Hematopoietic multipotent progenitor cell treated with erythropoietin and hydrocortisone succinate and interleukin-3 and kit ligand, for 15 days (in vitro differentiated cells): ENCODE measurements at regions not wholly inside any gene's neighbourhood (a gene's known extent, or its start where the extent isn't known, plus 50 kb on each side); places are given as distances from the start of the nearest gene placed in this dataset.
"Not testable (repeated sequence)": the region's sequence is repeated elsewhere in the genome, so short reads cannot be mapped to it uniquely, and the experiment has no call there.

Experiments
- DNase-seq: peaks from one replicate; pipeline ENCODE4 v3.0.0-alpha.2; 2015; ENCODE audit warnings: low spot score

- not testable (repeated sequence) for DNase-seq
Measured at GRCh38 chr16:88243921-88244320, 138.8 kb upstream of the ZNF469 start.

- DNase-seq, result not testable (repeated sequence)
Measured at GRCh38 chr16:88245241-88246081, 137.3 kb upstream of the ZNF469 start.

- not testable (repeated sequence) for DNase-seq
Measured at GRCh38 chr16:88246955-88247582, 135.7 kb upstream of the ZNF469 start.

DNA sequence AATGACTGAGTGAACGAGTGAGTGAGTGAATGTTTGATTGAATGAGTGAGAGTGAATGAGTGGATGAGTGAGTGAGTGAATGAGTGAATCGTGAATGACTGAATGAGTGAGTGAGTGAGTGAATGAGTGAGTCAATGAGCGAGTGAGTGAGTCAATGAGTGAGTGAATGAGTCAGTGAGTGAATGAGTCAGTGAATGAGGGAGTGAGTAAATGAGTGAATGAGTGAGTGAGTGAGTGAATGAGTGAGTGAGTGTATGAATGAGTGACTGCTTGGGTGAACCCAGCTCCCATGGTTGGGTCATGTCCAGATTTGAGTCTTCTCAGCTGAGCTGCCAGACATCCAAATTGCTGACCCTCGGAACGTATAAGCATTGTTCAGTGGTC lies 135.2 kb upstream of the ZNF469 start:
- DNase-seq, result not testable (repeated sequence)

- DNase-seq, result not testable (repeated sequence)
Measured at GRCh38 chr16:88248761-88249160, 134.0 kb upstream of the ZNF469 start.

GRCh38 chr16:88250381-88250780 lies 132.4 kb upstream of the ZNF469 start:
- DNase-seq, result not testable (repeated sequence)

GRCh38 chr16:88252057-88252794 lies 130.5 kb upstream of the ZNF469 start:
- DNase-seq, result not testable (repeated sequence)

DNA sequence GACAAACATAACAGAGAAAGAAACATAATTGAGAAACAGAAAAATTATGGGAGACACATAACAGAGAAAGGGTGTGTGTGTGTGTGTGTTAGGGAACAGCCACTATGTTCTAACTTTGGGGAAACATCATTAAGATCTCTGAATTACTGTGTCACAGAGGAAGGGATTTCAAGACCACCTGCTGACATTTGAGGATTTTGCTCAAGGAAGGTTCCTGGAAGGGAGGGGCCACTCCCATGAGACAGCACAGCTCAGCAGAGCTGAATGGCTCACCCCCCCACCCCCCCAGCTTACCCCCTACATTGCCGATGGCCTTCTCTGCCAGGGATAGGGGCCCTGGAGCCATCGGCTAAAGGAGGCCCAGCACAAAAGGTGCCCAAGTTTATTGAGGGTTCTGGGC lies 124.6 kb upstream of the ZNF469 start:
- not testable (repeated sequence) for DNase-seq

GRCh38 chr16:88258764-88259525 lies 123.8 kb upstream of the ZNF469 start:
- DNase-seq, result not testable (repeated sequence)

DNA sequence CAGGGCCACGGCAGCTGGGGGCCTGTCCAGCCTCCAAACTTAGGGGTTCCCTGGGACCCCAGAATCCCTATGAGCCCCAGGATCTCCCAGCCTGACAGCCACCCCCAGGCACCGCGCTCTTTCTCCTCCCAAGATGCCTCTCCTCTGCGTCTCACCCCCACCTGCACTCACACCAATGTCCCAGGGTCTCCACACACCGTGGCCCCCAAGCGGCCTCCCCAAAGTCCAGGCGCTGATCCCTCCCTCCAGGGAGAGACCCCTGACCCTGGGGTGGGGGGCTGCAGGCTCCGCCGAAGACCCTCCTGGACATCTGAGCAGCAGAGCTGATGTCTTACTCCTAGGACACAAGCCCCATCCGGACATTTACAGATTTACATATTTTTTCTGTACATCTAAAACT lies 123.2 kb upstream of the ZNF469 start:
- not testable (repeated sequence) for DNase-seq

DNA sequence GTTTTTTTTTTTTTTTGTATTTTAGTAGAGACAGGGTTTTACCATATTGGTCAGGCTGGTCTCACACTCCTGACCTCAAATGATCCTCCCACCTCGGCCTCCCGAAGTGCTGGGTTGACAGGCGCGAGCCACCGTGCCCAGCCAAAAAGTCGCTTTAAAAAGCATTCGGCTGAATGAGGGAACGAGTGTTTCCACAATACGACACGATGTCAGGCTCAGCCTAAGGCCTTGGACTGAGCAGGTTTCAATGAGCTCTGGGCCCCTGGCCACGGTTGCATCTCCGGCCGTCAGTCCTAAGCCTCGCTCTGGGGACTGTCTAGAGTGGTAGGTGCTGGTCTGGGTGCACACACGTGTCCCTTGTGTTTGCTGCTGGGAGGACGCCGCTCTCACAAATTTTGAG lies 122.6 kb upstream of the ZNF469 start:
- not testable (repeated sequence) for DNase-seq

DNA sequence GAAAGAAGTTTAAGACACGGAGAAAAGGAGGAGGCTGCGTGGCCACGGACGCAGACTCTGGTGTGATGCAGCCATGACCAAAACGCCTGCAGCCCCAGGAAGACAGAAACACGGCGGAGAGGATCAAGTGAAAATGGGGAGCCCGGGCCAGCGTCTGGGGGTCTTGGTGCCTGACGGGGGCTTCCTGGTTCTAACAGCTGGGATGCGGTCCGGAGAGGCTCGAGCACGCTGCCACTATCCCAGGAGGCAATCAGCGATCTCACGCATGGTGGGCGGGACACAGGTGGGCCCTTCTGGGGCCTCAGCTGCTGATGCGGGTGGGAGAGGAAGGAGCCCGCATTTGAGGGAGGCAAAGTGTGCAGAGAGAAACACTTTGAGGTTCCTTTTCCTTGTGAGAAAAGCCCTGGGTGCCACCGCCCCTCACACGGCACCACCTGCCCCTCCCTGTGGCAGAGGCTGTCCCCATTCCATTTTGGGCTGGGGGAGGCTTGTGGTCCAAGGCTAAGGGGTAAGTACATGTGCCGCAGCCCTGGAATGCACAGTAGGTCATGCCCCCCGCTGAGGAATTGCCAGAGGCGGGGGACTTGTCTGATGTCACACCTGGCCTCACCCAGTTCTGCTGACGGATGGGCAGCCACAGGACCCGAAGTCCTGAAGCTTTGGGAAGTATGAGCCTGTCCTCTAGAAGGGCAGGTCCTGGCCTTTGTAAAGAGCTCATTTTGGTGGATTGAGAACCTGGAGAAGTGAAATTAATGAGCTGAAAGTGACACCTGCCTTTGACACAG lies 121.7 kb upstream of the ZNF469 start:
- DNase-seq, result not testable (repeated sequence)

- not testable (repeated sequence) for DNase-seq
Measured at GRCh38 chr16:88261814-88262605, 120.7 kb upstream of the ZNF469 start.

- DNase-seq, result not testable (repeated sequence)
Measured at GRCh38 chr16:88262858-88263563, 119.7 kb upstream of the ZNF469 start.

DNA sequence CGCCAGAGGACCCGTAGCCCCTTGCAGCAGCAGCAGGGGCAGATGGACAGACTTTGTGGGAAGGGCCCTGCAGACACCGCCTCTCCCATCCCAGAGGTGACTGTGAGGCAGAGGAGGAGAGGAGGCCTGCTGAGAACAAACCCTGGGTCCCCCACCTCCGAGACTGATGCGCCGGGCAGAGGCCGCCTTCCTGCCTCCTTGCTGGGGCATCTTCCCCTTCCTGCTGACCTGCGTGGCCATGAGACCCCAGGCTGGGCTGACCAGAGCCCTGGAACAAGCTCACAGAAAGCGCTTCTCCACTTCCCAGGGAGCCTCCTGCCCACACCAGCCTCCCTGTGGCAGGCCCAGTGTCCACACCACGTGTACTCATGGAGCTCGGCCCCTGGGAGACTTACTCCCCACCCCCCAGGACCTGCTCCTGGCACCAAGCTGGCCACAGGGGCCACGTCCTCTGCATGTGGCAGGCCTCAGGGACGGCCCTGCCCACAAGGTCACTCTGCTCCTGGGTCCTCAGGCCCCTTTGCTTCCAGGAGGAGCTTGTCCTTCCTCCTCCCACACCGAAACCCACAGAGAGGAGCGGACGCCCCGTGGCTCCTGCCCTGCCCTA lies 119.0 kb upstream of the ZNF469 start:
- DNase-seq, result not testable (repeated sequence)

DNA sequence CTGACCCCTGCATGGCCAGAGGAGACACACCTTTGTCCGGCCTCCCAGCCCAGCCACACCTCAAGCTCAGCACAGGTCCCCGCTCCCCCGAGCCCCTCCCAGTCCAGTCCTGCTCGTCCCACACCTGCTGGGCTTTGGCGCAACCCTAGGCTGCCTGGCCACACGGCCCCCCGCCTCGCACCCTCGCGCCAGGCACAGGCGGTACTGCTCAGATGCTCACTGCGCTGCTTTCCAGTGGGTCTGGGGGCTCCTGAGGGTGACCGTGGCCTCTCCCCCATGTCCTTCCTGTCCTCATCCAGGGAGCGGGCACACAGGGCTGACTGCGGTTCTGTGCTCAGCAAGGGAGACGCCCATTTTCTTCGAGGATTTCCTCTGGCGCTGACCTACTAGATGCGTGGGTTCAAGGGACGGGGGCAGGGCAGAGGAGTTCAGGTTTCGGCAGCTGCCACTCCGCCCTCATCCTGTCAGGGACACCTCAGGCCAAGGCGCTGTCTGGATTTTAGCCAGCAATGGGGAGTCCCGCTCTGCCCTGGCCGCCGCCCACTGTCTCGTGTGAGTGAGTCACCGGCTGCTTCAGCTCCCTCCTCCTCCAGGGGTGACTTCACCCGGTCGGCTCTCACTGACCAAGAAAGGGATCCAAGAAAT lies 118.0 kb upstream of the ZNF469 start:
- peak; percentile 76 for DNase-seq

GRCh38 chr16:88265286-88265938 lies 117.3 kb upstream of the ZNF469 start:
- DNase-seq, result not testable (repeated sequence)

DNA sequence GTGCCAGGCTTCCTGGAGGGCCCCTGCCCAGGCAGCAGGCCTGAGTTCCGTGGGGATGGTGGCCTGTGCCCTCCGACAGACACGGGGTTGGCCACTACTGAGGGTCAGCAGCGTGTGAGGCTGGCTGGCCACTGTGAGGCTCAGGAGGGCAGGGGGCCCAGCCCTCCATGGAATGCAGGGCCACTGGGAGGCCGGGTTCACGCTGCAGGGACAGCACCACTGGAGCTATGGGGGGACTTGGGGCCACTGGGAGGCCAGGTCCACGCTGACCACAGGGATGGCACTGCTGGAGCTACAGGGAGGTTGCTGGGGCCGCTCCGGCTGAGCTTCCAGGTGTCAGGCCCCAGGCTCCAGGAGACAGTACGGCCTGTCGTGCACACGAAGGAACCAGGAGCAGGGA lies 116.7 kb upstream of the ZNF469 start:
- DNase-seq, result not testable (repeated sequence)
